ENCODE measurements at regions not wholly inside any gene's neighbourhood (a gene's known extent, or its start where the extent isn't known, plus 50 kb on each side); places are given as distances from the start of the nearest gene placed in this dataset.

DNA sequence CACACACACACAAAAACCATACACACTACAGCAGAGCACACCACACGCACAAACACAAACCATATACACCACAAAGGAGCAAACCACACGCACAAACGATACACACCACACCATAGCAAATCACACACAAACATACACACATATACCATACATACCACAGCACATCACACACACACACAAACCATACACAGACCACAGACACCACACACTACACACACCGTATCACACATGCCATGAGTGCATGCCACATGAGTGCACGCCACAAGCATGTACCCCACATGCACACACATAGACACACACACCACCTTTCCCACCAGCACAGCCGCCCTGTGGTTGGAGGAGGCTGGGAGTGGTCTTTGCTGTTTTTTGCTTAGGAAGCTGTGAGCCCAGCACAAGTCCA lies 517.1 kb upstream of the MYT1L start:
- Histone ChIP-seq H3K4me3 (ENCODE audit: low read length) (no peak overlapping the region), H3K4me1 (ENCODE audit: low read length) (no peaks in the 10 kb centered on the region), H3K36me3 (replicated peaks; ENCODE audit: insufficient read depth, low read length) (no peaks in the 10 kb centered on the region), H3K4me2 (ENCODE audit: low read depth, low read length) (no peak overlapping the region), H3K9me2 (replicated peaks; ENCODE audit: insufficient read depth, low read length) (no peaks in the 10 kb centered on the region), H3K9ac (ENCODE audit: low read length) (no peak overlapping the region), H3F3A (ENCODE audit: insufficient read depth, low read length) (no peaks in the 10 kb centered on the region), H3K9me3 (replicated peaks; ENCODE audit: insufficient read depth, low read length) (no peaks in the 10 kb centered on the region), H4K20me1 (ENCODE audit: insufficient read depth, low read length) (no peaks in the 10 kb centered on the region), H3K27me3 (replicated peaks; ENCODE audit: insufficient read depth, low read length) (no peaks in the 10 kb centered on the region), H2AFZ (ENCODE audit: low read length) (no peak overlapping the region), H3K79me2 (ENCODE audit: low read length) (no peaks in the 10 kb centered on the region), H3K27ac (ENCODE audit: low read length) (no peak overlapping the region)
- no peak for DNase-seq
- TF ChIP-seq EZH2 (optimal IDR thresholded peaks at IDR 0.05; ENCODE audit: low read depth, low read length) (no peak), CTCF (IDR thresholded peaks at IDR 0.05; ENCODE audit: low read length) (no peak), EZH2phosphoT487 (IDR thresholded peaks at IDR 0.05; ENCODE audit: low read length) (no peak)

GRCh38 chr2:2847209-2847676 lies 516.2 kb upstream of the MYT1L start:
- no peaks in the 10 kb centered on the region for H3K27me3 ChIP-seq (replicated peaks; ENCODE audit: insufficient read depth, low read length)
- no peak overlapping the region for H3K4me2 ChIP-seq (ENCODE audit: low read depth, low read length)
- no peaks in the 10 kb centered on the region for H3K36me3 ChIP-seq (replicated peaks; ENCODE audit: insufficient read depth, low read length)
- no peak overlapping the region for H3K4me3 ChIP-seq (ENCODE audit: low read length)
- no peaks in the 10 kb centered on the region for H3K9me2 ChIP-seq (replicated peaks; ENCODE audit: insufficient read depth, low read length)
- no peak overlapping the region for H3K27ac ChIP-seq (ENCODE audit: low read length)
- H2AFZ ChIP-seq (ENCODE audit: low read length) = no peak overlapping the region
- no peaks in the 10 kb centered on the region for H4K20me1 ChIP-seq (ENCODE audit: insufficient read depth, low read length)
- no peaks in the 10 kb centered on the region for H3K9me3 ChIP-seq (replicated peaks; ENCODE audit: insufficient read depth, low read length)
- no peak for DNase-seq
- no peaks in the 10 kb centered on the region for H3K79me2 ChIP-seq (ENCODE audit: low read length)
- no peaks in the 10 kb centered on the region for H3K4me1 ChIP-seq (ENCODE audit: low read length)
- H3F3A ChIP-seq (ENCODE audit: insufficient read depth, low read length) = no peaks in the 10 kb centered on the region
- no peak overlapping the region for H3K9ac ChIP-seq (ENCODE audit: low read length)
- TF ChIP-seq EZH2phosphoT487 (IDR thresholded peaks at IDR 0.05; ENCODE audit: low read length) = no peak

DNA sequence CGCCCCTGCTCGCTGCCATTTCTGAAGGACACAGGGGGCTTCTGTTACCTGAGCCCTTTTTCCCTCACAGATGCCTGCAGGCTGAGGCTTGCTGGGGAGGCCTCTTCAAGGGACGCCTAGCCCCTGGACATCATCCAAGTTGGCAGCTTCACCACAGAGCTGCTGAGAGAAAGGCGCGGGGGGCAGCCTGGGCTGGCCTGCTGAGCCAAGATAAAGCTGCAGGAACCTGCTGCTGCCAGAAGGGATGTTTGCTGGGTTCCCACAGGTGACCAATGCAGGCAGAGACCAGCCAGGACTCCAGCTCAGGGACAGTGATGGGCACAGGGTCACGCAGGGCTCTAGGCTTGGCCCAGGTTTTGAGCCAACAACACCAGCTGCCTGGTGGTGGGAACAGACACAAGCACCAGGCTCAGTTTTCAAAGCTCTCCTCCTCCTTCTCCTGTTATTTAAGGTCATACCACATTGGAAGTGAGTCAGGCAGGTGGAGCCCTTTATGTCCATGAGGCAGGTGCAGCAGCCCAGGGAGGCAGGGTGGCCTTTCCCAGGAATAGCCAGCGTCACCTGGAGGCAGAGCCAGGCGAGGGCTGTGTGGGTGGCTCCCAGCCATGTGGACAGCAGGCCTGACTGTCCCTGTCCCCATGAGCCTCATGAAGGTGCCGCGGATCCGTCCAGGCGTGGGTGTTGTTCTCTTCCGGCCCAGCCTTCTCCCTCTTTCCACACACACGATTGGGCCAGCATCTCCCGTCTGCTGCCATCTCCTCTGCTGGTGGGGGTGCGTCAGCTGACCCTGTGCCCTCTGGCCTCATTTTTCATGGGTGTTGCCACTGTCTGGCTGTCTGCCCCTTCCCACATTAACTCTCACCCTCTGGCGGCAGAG lies 515.5 kb upstream of the MYT1L start:
- DNase-seq = no peak
- no peaks in the 10 kb centered on the region for H3F3A ChIP-seq (ENCODE audit: insufficient read depth, low read length)
- no peaks in the 10 kb centered on the region for H3K27me3 ChIP-seq (replicated peaks; ENCODE audit: insufficient read depth, low read length)
- H3K36me3 ChIP-seq (replicated peaks; ENCODE audit: insufficient read depth, low read length) = no peaks in the 10 kb centered on the region
- no peak overlapping the region for H3K9ac ChIP-seq (ENCODE audit: low read length)
- no peak for TF ChIP-seq EZH2phosphoT487 (IDR thresholded peaks at IDR 0.05; ENCODE audit: low read length)
- no peak for TF ChIP-seq EZH2 (optimal IDR thresholded peaks at IDR 0.05; ENCODE audit: low read depth, low read length)
- TF ChIP-seq CTCF (IDR thresholded peaks at IDR 0.05; ENCODE audit: low read length) = no peak
- no peaks in the 10 kb centered on the region for H3K9me2 ChIP-seq (replicated peaks; ENCODE audit: insufficient read depth, low read length)
- H2AFZ ChIP-seq (ENCODE audit: low read length) = no peak overlapping the region
- H3K9me3 ChIP-seq (replicated peaks; ENCODE audit: insufficient read depth, low read length) = no peaks in the 10 kb centered on the region
- no peaks in the 10 kb centered on the region for H3K4me1 ChIP-seq (ENCODE audit: low read length)
- H3K4me2 ChIP-seq (ENCODE audit: low read depth, low read length) = no peak overlapping the region
- no peaks in the 10 kb centered on the region for H4K20me1 ChIP-seq (ENCODE audit: insufficient read depth, low read length)
- no peaks in the 10 kb centered on the region for H3K79me2 ChIP-seq (ENCODE audit: low read length)
- no peak overlapping the region for H3K27ac ChIP-seq (ENCODE audit: low read length)
- H3K4me3 ChIP-seq (ENCODE audit: low read length) = no peak overlapping the region

DNA sequence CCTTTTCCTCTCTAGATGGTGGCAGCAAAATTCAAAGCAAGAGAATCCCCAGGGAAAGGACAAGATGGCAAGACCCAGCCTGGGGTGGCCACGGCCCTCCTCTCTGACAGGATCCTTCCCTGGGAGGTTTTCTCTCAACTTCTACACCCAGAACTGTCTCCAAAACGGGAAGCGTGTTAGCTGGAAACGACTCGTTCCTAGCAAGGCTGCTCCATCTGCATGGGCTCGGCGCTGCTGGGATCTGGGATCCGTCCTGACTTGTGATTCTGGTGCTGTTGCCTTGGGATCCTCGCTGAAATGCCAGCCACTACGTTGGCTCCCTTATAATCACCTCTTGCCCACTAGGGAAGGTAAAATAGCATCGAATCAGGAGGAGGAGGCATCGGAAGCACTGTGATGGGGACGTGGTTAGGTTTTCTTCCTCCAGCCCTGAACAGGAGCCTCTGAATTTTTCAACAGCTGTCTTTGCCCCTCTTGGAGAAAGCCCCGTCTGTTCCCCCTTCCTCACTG lies 514.8 kb upstream of the MYT1L start:
- no peaks in the 10 kb centered on the region for H3K36me3 ChIP-seq (replicated peaks; ENCODE audit: insufficient read depth, low read length)
- no peak overlapping the region for H3K4me2 ChIP-seq (ENCODE audit: low read depth, low read length)
- DNase-seq = no peak
- no peaks in the 10 kb centered on the region for H3K27me3 ChIP-seq (replicated peaks; ENCODE audit: insufficient read depth, low read length)
- no peaks in the 10 kb centered on the region for H3K79me2 ChIP-seq (ENCODE audit: low read length)
- TF ChIP-seq EZH2phosphoT487 (IDR thresholded peaks at IDR 0.05; ENCODE audit: low read length) = no peak
- no peak for TF ChIP-seq EZH2 (optimal IDR thresholded peaks at IDR 0.05; ENCODE audit: low read depth, low read length)
- no peak for TF ChIP-seq CTCF (IDR thresholded peaks at IDR 0.05; ENCODE audit: low read length)
- H4K20me1 ChIP-seq (ENCODE audit: insufficient read depth, low read length) = no peaks in the 10 kb centered on the region
- no peaks in the 10 kb centered on the region for H3F3A ChIP-seq (ENCODE audit: insufficient read depth, low read length)
- H3K9me3 ChIP-seq (replicated peaks; ENCODE audit: insufficient read depth, low read length) = no peaks in the 10 kb centered on the region
- no peak overlapping the region for H3K27ac ChIP-seq (ENCODE audit: low read length)
- no peak overlapping the region for H3K4me3 ChIP-seq (ENCODE audit: low read length)
- H3K4me1 ChIP-seq (ENCODE audit: low read length) = no peaks in the 10 kb centered on the region
- no peak overlapping the region for H2AFZ ChIP-seq (ENCODE audit: low read length)
- no peaks in the 10 kb centered on the region for H3K9me2 ChIP-seq (replicated peaks; ENCODE audit: insufficient read depth, low read length)
- no peak overlapping the region for H3K9ac ChIP-seq (ENCODE audit: low read length)

All from MM.1S (cell line).